Activated CD4-positive, alpha-beta T cell treated with anti-CD3 and anti-CD28 coated beads for 36 hours (primary cell): ENCODE measurements at regions not wholly inside any gene's neighbourhood (a gene's known extent, or its start where the extent isn't known, plus 50 kb on each side); places are given as distances from the start of the nearest gene placed in this dataset.

Experiments
- ATAC-seq: fragments of 200-7000 bp; cut with Tn5 transposase; one replicate; pipeline ENCODE4 v1.10.0; 2021; ENCODE audit warnings: mild to moderate bottlenecking, moderate library complexity
- CTCF ChIA-PET: fragments of 350-600 bp; sonication (Branson Sonifier 250); formaldehyde crosslinking; loops from one replicate; lab custom pipeline; 2021; ENCODE audit warnings: antibody characterized with exemption; lab: Charles Lee
- POLR2A ChIA-PET: fragments of 350-600 bp; sonication (Branson Sonifier 250); formaldehyde crosslinking; loops from one replicate; lab custom pipeline; 2021; ENCODE audit warnings: antibody characterized with exemption, inconsistent platforms; lab: Charles Lee
- DNase-seq: peaks from one replicate; pipeline ENCODE4 v3.0.0-alpha.2; 2020
- H3K27ac Mint-ChIP-seq: one replicate; pipeline ENCODE4 v1.8.0; 2021; ENCODE audit warnings: mixed read lengths
- H3K27me3 Mint-ChIP-seq: one replicate; pipeline ENCODE4 v1.8.0; 2021; ENCODE audit warnings: mixed read lengths
- H3K36me3 Mint-ChIP-seq: one replicate; pipeline ENCODE4 v1.8.0; 2021; ENCODE audit warnings: low read depth, mixed read lengths
- H3K4me1 Mint-ChIP-seq: one replicate; pipeline ENCODE4 v1.8.0; 2021; ENCODE audit warnings: mixed read lengths
- H3K4me3 Mint-ChIP-seq: one replicate; pipeline ENCODE4 v1.8.0; 2021; ENCODE audit warnings: mild to moderate bottlenecking, moderate library complexity, mixed read lengths
- H3K9me3 Mint-ChIP-seq: one replicate; pipeline ENCODE4 v1.8.0; 2021; ENCODE audit warnings: low read depth, mixed read lengths
- intact Hi-C, 2 experiments: fragments of 100-400 bp; cut with DNase I in 1 of 2; cut with micrococcal nuclease in 1 of 2; formaldehyde crosslinking; loops; one replicate each; pipeline versions ENCODE4 v1.14.2 to v1.15.1; 2022 to 2024; cut with DNase I, micrococcal nuclease

GRCh38 chr6:21312118-21312517, 281.4 kb upstream of the SOX4 start:
- H3K9me3 Mint-ChIP-seq = no peaks in the 10 kb centered on the region
- H3K27ac Mint-ChIP-seq = no peak overlapping the region
- ChIA-PET POLR2A (no interaction called here), CTCF (interaction anchor here (1.1 kb wide), 1 partner anchor 24 kb away, joined by 3 read pairs; no protein-coding TSS in a partner anchor)
- DNase-seq (no peak), ATAC-seq (no peak)
- H3K4me3 Mint-ChIP-seq = no peak overlapping the region
- no peaks in the 10 kb centered on the region for H3K36me3 Mint-ChIP-seq
- H3K27me3 Mint-ChIP-seq = peaks cover 9% of the 10 kb centered on the region
- intact Hi-C loops = no loop called here
- no peaks in the 10 kb centered on the region for H3K4me1 Mint-ChIP-seq

- Mint-ChIP-seq H3K27me3 (peaks cover 2% of the 10 kb centered on the region), H3K4me1 (no peaks in the 10 kb centered on the region), H3K4me3 (no peak overlapping the region), H3K9me3 (no peaks in the 10 kb centered on the region), H3K27ac (no peak overlapping the region), H3K36me3 (no peaks in the 10 kb centered on the region)
- intact Hi-C loops = no loop called here
- ATAC-seq = no peak
- CTCF ChIA-PET = interaction anchor here (0.6 to 0.7 kb wide), 2 partner anchors 24 to 531 kb away, joined by 3 read pairs; no protein-coding TSS in a partner anchor
- POLR2A ChIA-PET = no interaction called here
- DNase-seq = no peak
These were observed 275.9 kb upstream of the SOX4 start for GRCh38 chr6:21317642-21318041.

- Mint-ChIP-seq H3K4me1 (no peaks in the 10 kb centered on the region), H3K4me3 (no peak overlapping the region), H3K27me3 (no peaks in the 10 kb centered on the region), H3K9me3 (no peaks in the 10 kb centered on the region), H3K36me3 (no peaks in the 10 kb centered on the region), H3K27ac (no peak overlapping the region)
- POLR2A ChIA-PET = no interaction called here
- intact Hi-C loops = no loop called here
- no peak for DNase-seq
- CTCF ChIA-PET = no interaction called here
- ATAC-seq = no peak
These were observed 272.5 kb upstream of the SOX4 start for GRCh38 chr6:21321076-21321475.

- ATAC-seq (no peak), DNase-seq (no peak)
- H3K27me3 Mint-ChIP-seq = no peaks in the 10 kb centered on the region
- CTCF ChIA-PET = no interaction called here
- H3K4me3 Mint-ChIP-seq = no peak overlapping the region
- H3K9me3 Mint-ChIP-seq = no peaks in the 10 kb centered on the region
- POLR2A ChIA-PET = no interaction called here
- intact Hi-C loops = no loop called here
- H3K27ac Mint-ChIP-seq = no peak overlapping the region
- no peaks in the 10 kb centered on the region for H3K36me3 Mint-ChIP-seq
- no peaks in the 10 kb centered on the region for H3K4me1 Mint-ChIP-seq
These were observed 272.0 kb upstream of the SOX4 start for GRCh38 chr6:21321531-21321930.

- ATAC-seq = no peak
- H3K9me3 Mint-ChIP-seq = no peaks in the 10 kb centered on the region
- intact Hi-C loops = no loop called here
- H3K36me3 Mint-ChIP-seq = no peaks in the 10 kb centered on the region
- CTCF ChIA-PET = no interaction called here
- H3K27me3 Mint-ChIP-seq = peaks cover 4% of the 10 kb centered on the region
- no peak overlapping the region for H3K4me3 Mint-ChIP-seq
- no peak overlapping the region for H3K27ac Mint-ChIP-seq
- no peaks in the 10 kb centered on the region for H3K4me1 Mint-ChIP-seq
- POLR2A ChIA-PET = no interaction called here
- no peak for DNase-seq
These were observed 270.0 kb upstream of the SOX4 start for GRCh38 chr6:21323577-21323976.

GRCh38 chr6:21325201-21325856, 268.2 kb upstream of the SOX4 start:
- H3K9me3 Mint-ChIP-seq = no peaks in the 10 kb centered on the region
- POLR2A ChIA-PET = interaction anchor here (0.7 kb wide), 1 partner anchor 715 kb away, joined by 3 read pairs; no protein-coding TSS in a partner anchor
- DNase-seq (no peak), ATAC-seq (no peak)
- H3K36me3 Mint-ChIP-seq = no peaks in the 10 kb centered on the region
- H3K27me3 Mint-ChIP-seq = peaks cover 4% of the 10 kb centered on the region
- no peak overlapping the region for H3K4me3 Mint-ChIP-seq
- intact Hi-C loops = no loop called here
- H3K4me1 Mint-ChIP-seq = no peaks in the 10 kb centered on the region
- no peak overlapping the region for H3K27ac Mint-ChIP-seq
- CTCF ChIA-PET = no interaction called here

- intact Hi-C loops = no loop called here
- ChIA-PET POLR2A (no interaction called here), CTCF (no interaction called here)
- H3K27me3 Mint-ChIP-seq = peaks cover 4% of the 10 kb centered on the region
- DNase-seq (no peak), ATAC-seq (no peak)
- no peaks in the 10 kb centered on the region for H3K36me3 Mint-ChIP-seq
- no peaks in the 10 kb centered on the region for H3K4me1 Mint-ChIP-seq
- no peak overlapping the region for H3K27ac Mint-ChIP-seq
- no peak overlapping the region for H3K4me3 Mint-ChIP-seq
- H3K9me3 Mint-ChIP-seq = no peaks in the 10 kb centered on the region
These were observed 266.0 kb upstream of the SOX4 start for GRCh38 chr6:21327326-21328112.

- H3K4me3 Mint-ChIP-seq = no peak overlapping the region
- no peaks in the 10 kb centered on the region for H3K4me1 Mint-ChIP-seq
- ChIA-PET POLR2A (no interaction called here), CTCF (interaction anchor here (0.6 kb wide), 1 partner anchor 613 kb away, joined by 3 read pairs; no protein-coding TSS in a partner anchor)
- DNase-seq (no peak), ATAC-seq (no peak)
- no peak overlapping the region for H3K27ac Mint-ChIP-seq
- intact Hi-C loops = no loop called here
- H3K9me3 Mint-ChIP-seq = no peaks in the 10 kb centered on the region
- peaks cover 4% of the 10 kb centered on the region for H3K27me3 Mint-ChIP-seq
- no peaks in the 10 kb centered on the region for H3K36me3 Mint-ChIP-seq
These were observed 262.3 kb upstream of the SOX4 start for GRCh38 chr6:21331235-21331634.

- DNase-seq = no peak
- POLR2A ChIA-PET = no interaction called here
- Mint-ChIP-seq H3K4me3 (no peak overlapping the region), H3K27ac (no peak overlapping the region), H3K27me3 (peaks cover 4% of the 10 kb centered on the region), H3K36me3 (no peaks in the 10 kb centered on the region), H3K9me3 (no peaks in the 10 kb centered on the region), H3K4me1 (no peaks in the 10 kb centered on the region)
- ATAC-seq = no peak
- intact Hi-C loops = no loop called here
- CTCF ChIA-PET = interaction anchor here (0.6 kb wide), 1 partner anchor 41 kb away, joined by 5 read pairs; no protein-coding TSS in a partner anchor
These were observed 261.5 kb upstream of the SOX4 start for GRCh38 chr6:21332077-21332476.

GRCh38 chr6:21332660-21333059, 260.9 kb upstream of the SOX4 start:
- POLR2A ChIA-PET = no interaction called here
- no peak overlapping the region for H3K27ac Mint-ChIP-seq
- no peak overlapping the region for H3K4me3 Mint-ChIP-seq
- DNase-seq (no peak), ATAC-seq (no peak)
- peaks cover 2% of the 10 kb centered on the region for H3K9me3 Mint-ChIP-seq
- no peaks in the 10 kb centered on the region for H3K4me1 Mint-ChIP-seq
- no peaks in the 10 kb centered on the region for H3K36me3 Mint-ChIP-seq
- intact Hi-C loops = no loop called here
- CTCF ChIA-PET = interaction anchor here (0.5 kb wide), 1 partner anchor 426 kb away, joined by 3 read pairs; no protein-coding TSS in a partner anchor
- peaks cover 3% of the 10 kb centered on the region for H3K27me3 Mint-ChIP-seq

- DNase-seq (no peak), ATAC-seq (no peak)
- no peaks in the 10 kb centered on the region for H3K36me3 Mint-ChIP-seq
- no peaks in the 10 kb centered on the region for H3K4me1 Mint-ChIP-seq
- ChIA-PET CTCF (no interaction called here), POLR2A (no interaction called here)
- no peak overlapping the region for H3K4me3 Mint-ChIP-seq
- H3K27me3 Mint-ChIP-seq = peaks cover 2% of the 10 kb centered on the region
- intact Hi-C loops = no loop called here
- peaks cover 2% of the 10 kb centered on the region for H3K9me3 Mint-ChIP-seq
- no peak overlapping the region for H3K27ac Mint-ChIP-seq
These were observed 259.8 kb upstream of the SOX4 start for GRCh38 chr6:21333715-21334114.

- Mint-ChIP-seq H3K9me3 (peaks cover 2% of the 10 kb centered on the region), H3K4me1 (no peaks in the 10 kb centered on the region), H3K36me3 (no peaks in the 10 kb centered on the region), H3K4me3 (no peak overlapping the region), H3K27ac (no peak overlapping the region), H3K27me3 (peaks cover 2% of the 10 kb centered on the region)
- CTCF ChIA-PET = interaction anchor here (0.9 kb wide), 1 partner anchor 520 kb away, joined by 4 read pairs; no protein-coding TSS in a partner anchor
- no peak for ATAC-seq
- POLR2A ChIA-PET = no interaction called here
- no peak for DNase-seq
- intact Hi-C loops = no loop called here
These were observed 258.9 kb upstream of the SOX4 start for GRCh38 chr6:21334651-21335050.
